ENCODE measurements at regions not wholly inside any gene's neighbourhood (a gene's known extent, or its start where the extent isn't known, plus 50 kb on each side); places are given as distances from the start of the nearest gene placed in this dataset.

GRCh38 chr5:118467103-118467502 lies 521.2 kb downstream of the DTWD2 start:
- TF ChIP-seq EZH2 (IDR thresholded peaks at IDR 0.05; ENCODE audit: low read depth) (no peak), CTCF (conservative IDR thresholded peaks at IDR 0.05) (no peak)
